OCI-LY1 (cell line): ENCODE measurements at regions not wholly inside any gene's neighbourhood (a gene's known extent, or its start where the extent isn't known, plus 50 kb on each side); places are given as distances from the start of the nearest gene placed in this dataset.

Source experiments
- EZH2 ChIP-seq: fragments of 200-600 bp; sonication (generic), shearing (Covaris generic); IDR thresholded peaks from 2 replicates; pipeline ENCODE4 v1.8.0; 2017; ENCODE audit warnings: borderline replicate concordance, mixed run types, mild to moderate bottlenecking, antibody characterized with exemption, low read length, moderate library complexity, mixed read lengths
- TF ChIP-seq, protein P1 (sequence below): fragments of 200-600 bp; sonication (generic), shearing (Covaris generic); IDR thresholded peaks from 2 replicates; pipeline ENCODE4 v1.5.1; 2017; ENCODE audit warnings: mild to moderate bottlenecking, antibody characterized with exemption, low read length, moderate library complexity, mixed read lengths

DNA sequence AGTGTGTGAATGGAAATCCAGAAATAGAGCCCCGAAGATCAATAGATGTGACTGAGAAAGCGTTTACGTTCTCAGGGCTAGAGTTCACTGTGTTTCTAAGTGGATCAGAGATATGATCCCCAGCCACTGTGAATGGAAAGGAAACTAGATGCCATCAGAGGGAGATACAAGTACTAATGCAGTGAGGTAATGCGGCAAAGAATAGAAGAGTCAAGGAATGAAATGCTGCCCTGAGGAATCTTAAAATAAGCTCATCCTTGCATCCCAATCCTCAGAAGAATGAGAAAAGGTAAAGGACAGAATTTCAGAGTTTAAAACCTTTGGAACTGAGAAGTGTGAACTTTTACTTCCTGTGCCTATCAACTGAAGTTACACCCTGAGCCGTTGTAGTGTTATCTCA lies 165.5 kb upstream of the ESRRG start:
- TF ChIP-seq, protein P1, sequence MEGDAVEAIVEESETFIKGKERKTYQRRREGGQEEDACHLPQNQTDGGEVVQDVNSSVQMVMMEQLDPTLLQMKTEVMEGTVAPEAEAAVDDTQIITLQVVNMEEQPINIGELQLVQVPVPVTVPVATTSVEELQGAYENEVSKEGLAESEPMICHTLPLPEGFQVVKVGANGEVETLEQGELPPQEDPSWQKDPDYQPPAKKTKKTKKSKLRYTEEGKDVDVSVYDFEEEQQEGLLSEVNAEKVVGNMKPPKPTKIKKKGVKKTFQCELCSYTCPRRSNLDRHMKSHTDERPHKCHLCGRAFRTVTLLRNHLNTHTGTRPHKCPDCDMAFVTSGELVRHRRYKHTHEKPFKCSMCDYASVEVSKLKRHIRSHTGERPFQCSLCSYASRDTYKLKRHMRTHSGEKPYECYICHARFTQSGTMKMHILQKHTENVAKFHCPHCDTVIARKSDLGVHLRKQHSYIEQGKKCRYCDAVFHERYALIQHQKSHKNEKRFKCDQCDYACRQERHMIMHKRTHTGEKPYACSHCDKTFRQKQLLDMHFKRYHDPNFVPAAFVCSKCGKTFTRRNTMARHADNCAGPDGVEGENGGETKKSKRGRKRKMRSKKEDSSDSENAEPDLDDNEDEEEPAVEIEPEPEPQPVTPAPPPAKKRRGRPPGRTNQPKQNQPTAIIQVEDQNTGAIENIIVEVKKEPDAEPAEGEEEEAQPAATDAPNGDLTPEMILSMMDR: no peak
- no peak for TF ChIP-seq EZH2
